ENCODE measurements at regions not wholly inside any gene's neighbourhood (a gene's known extent, or its start where the extent isn't known, plus 50 kb on each side); places are given as distances from the start of the nearest gene placed in this dataset.

GRCh38 chr5:29498860-29499259, 1694.6 kb upstream of the CDH6 start:
- Histone ChIP-seq H3K9me3 (peaks cover 0 to 29% (median 6%) of the 10 kb centered on the region in 4 donors), H3K4me1 (no peaks in the 10 kb centered on the region), H3K4me3 (no peak overlapping the region), H3K27me3 (no peaks in the 10 kb centered on the region), H3K27ac (replicated peaks in 1 of 4) (no peak overlapping the region), H3K36me3 (no peaks in the 10 kb centered on the region)
- no peak for TF ChIP-seq POLR2A (IDR thresholded peaks at IDR 0.05; ENCODE audit: low read depth)
- TF ChIP-seq CTCF (IDR thresholded peaks at IDR 0.05): no peak
- TF ChIP-seq EP300 (IDR thresholded peaks at IDR 0.05): no peak
- TF ChIP-seq POLR2AphosphoS5 (IDR thresholded peaks at IDR 0.05): no peak
- 56% methylated on average over 3 of the region's 4 CpGs for WGBS
- intact Hi-C loops (cut with DNase I): no loop called here
- DNase-seq (ENCODE audit: extremely low spot score): no peak

- Histone ChIP-seq H3K4me3 (no peak overlapping the region), H3K36me3 (no peaks in the 10 kb centered on the region), H3K27me3 (no peaks in the 10 kb centered on the region), H3K27ac (replicated peaks in 1 of 4) (no peak overlapping the region), H3K4me1 (no peaks in the 10 kb centered on the region), H3K9me3 (peaks cover 0 to 34% (median 6%) of the 10 kb centered on the region in 4 donors)
- intact Hi-C loops (cut with DNase I): no loop called here
- TF ChIP-seq EP300 (IDR thresholded peaks at IDR 0.05) (no peak), POLR2AphosphoS5 (IDR thresholded peaks at IDR 0.05) (no peak), POLR2A (IDR thresholded peaks at IDR 0.05; ENCODE audit: low read depth) (no peak), CTCF (IDR thresholded peaks at IDR 0.05) (no peak)
- no peak for DNase-seq (ENCODE audit: extremely low spot score)
- no CpG with 5 or more reads among the region's 2 CpGs for WGBS
Measured at GRCh38 chr5:29498412-29498811, 1695.1 kb upstream of the CDH6 start.

GRCh38 chr5:29485333-29485732, 1708.2 kb upstream of the CDH6 start:
- 89% methylated on average over 3 of the region's 3 CpGs for WGBS
- DNase-seq (ENCODE audit: extremely low spot score): no peak
- no peaks in the 10 kb centered on the region for H3K27me3 ChIP-seq
- H3K27ac ChIP-seq (replicated peaks in 1 of 4): no peak overlapping the region
- intact Hi-C loops (cut with DNase I): no loop called here
- TF ChIP-seq POLR2AphosphoS5 (IDR thresholded peaks at IDR 0.05) (no peak), CTCF (IDR thresholded peaks at IDR 0.05) (no peak), POLR2A (IDR thresholded peaks at IDR 0.05; ENCODE audit: low read depth) (no peak), EP300 (IDR thresholded peaks at IDR 0.05) (no peak)
- H3K9me3 ChIP-seq: peaks cover 0 to 11% (median 0%) of the 10 kb centered on the region in 4 donors
- no peaks in the 10 kb centered on the region for H3K36me3 ChIP-seq
- no peak overlapping the region for H3K4me3 ChIP-seq
- no peaks in the 10 kb centered on the region for H3K4me1 ChIP-seq

- 41% methylated on average over 1 of the region's 1 CpG for WGBS
- Histone ChIP-seq H3K4me1 (no peaks in the 10 kb centered on the region), H3K9me3 (no peaks in the 10 kb centered on the region), H3K27ac (replicated peaks in 1 of 4) (no peak overlapping the region), H3K36me3 (no peaks in the 10 kb centered on the region), H3K4me3 (no peak overlapping the region), H3K27me3 (no peaks in the 10 kb centered on the region)
- intact Hi-C loops (cut with DNase I): no loop called here
- DNase-seq (ENCODE audit: extremely low spot score): no peak
- TF ChIP-seq EP300 (IDR thresholded peaks at IDR 0.05) (no peak), POLR2AphosphoS5 (IDR thresholded peaks at IDR 0.05) (no peak), POLR2A (IDR thresholded peaks at IDR 0.05; ENCODE audit: low read depth) (no peak), CTCF (IDR thresholded peaks at IDR 0.05) (no peak)
Measured at GRCh38 chr5:29469581-29469980, 1723.9 kb upstream of the CDH6 start.

GRCh38 chr5:29462241-29462640, 1731.2 kb upstream of the CDH6 start:
- Histone ChIP-seq H3K27ac (replicated peaks in 1 of 4) (no peak overlapping the region), H3K36me3 (no peaks in the 10 kb centered on the region), H3K9me3 (no peaks in the 10 kb centered on the region), H3K4me1 (no peaks in the 10 kb centered on the region), H3K27me3 (no peaks in the 10 kb centered on the region), H3K4me3 (no peak overlapping the region)
- intact Hi-C loops (cut with DNase I): no loop called here
- no peak for DNase-seq (ENCODE audit: extremely low spot score)
- 33% methylated on average over 5 of the region's 5 CpGs for WGBS
- TF ChIP-seq POLR2AphosphoS5 (IDR thresholded peaks at IDR 0.05): no peak
- TF ChIP-seq CTCF (IDR thresholded peaks at IDR 0.05): no peak
- no peak for TF ChIP-seq POLR2A (IDR thresholded peaks at IDR 0.05; ENCODE audit: low read depth)
- no peak for TF ChIP-seq EP300 (IDR thresholded peaks at IDR 0.05)
